Chondrocyte (in vitro differentiated cells): ENCODE measurements at regions not wholly inside any gene's neighbourhood (a gene's known extent, or its start where the extent isn't known, plus 50 kb on each side); places are given as distances from the start of the nearest gene placed in this dataset.

Experiments
- DNase-seq: peaks from one replicate; pipeline ENCODE4 v3.0.0; 2021; ENCODE audit warnings: mixed read lengths, low spot score
- H3K27ac Mint-ChIP-seq: one replicate; pipeline ENCODE4 v1.8.0; 2021; ENCODE audit warnings: mild to moderate bottlenecking, moderate library complexity, mixed read lengths; ENCODE audit not compliant: unreplicated experiment
- H3K27me3 Mint-ChIP-seq: 2 replicates; pipeline ENCODE4 v1.8.0; 2021; ENCODE audit warnings: low read depth, mixed read lengths
- H3K36me3 Mint-ChIP-seq: 2 replicates; pipeline ENCODE4 v1.8.0; 2021; ENCODE audit warnings: low read depth, mixed read lengths
- H3K4me1 Mint-ChIP-seq: 2 replicates; pipeline ENCODE4 v1.8.0; 2021; ENCODE audit warnings: low read depth, mild to moderate bottlenecking, mixed read lengths
- H3K4me3 Mint-ChIP-seq: one replicate; pipeline ENCODE4 v1.8.0; 2021; ENCODE audit warnings: mild to moderate bottlenecking, moderate library complexity, mixed read lengths; ENCODE audit not compliant: unreplicated experiment
- H3K9me3 Mint-ChIP-seq: 2 replicates; pipeline ENCODE4 v1.8.0; 2021; ENCODE audit warnings: low read depth, mixed read lengths
- TF ChIP-seq, protein P1 (sequence below): fragments of 200-600 bp; sonication (generic); IDR thresholded peaks from 2 replicates; pipeline ENCODE4 v1.5.0; 2021; ENCODE audit warnings: antibody characterized with exemption, mild to moderate bottlenecking, moderate library complexity

DNA sequence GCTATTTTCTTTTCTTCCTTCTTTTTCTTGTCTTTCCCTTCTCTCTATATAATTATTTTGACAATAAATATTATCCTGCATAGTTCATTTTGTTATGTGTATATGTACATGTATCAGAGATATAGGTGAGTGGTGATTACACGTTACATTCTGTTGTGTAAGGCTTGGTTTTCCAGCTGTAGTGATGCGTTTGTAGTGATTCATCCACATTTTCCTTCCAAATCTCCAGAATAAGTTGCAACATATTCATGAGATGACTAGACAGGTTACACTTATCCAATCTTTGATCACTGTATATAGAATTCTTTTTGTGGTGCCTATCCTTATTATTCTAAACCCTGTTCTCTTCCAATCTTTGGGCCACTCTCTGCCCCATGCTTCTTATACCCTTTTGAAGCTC is 540.2 kb downstream of the GBA3 start:
- Mint-ChIP-seq H3K36me3 (no peaks in the 10 kb centered on the region), H3K9me3 (no peaks in the 10 kb centered on the region), H3K27ac (no peak overlapping the region), H3K27me3 (peaks cover 6% of the 10 kb centered on the region), H3K4me1 (no peaks in the 10 kb centered on the region), H3K4me3 (no peak overlapping the region)
- TF ChIP-seq, protein P1, sequence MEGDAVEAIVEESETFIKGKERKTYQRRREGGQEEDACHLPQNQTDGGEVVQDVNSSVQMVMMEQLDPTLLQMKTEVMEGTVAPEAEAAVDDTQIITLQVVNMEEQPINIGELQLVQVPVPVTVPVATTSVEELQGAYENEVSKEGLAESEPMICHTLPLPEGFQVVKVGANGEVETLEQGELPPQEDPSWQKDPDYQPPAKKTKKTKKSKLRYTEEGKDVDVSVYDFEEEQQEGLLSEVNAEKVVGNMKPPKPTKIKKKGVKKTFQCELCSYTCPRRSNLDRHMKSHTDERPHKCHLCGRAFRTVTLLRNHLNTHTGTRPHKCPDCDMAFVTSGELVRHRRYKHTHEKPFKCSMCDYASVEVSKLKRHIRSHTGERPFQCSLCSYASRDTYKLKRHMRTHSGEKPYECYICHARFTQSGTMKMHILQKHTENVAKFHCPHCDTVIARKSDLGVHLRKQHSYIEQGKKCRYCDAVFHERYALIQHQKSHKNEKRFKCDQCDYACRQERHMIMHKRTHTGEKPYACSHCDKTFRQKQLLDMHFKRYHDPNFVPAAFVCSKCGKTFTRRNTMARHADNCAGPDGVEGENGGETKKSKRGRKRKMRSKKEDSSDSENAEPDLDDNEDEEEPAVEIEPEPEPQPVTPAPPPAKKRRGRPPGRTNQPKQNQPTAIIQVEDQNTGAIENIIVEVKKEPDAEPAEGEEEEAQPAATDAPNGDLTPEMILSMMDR = no peak
- no peak for DNase-seq

DNA sequence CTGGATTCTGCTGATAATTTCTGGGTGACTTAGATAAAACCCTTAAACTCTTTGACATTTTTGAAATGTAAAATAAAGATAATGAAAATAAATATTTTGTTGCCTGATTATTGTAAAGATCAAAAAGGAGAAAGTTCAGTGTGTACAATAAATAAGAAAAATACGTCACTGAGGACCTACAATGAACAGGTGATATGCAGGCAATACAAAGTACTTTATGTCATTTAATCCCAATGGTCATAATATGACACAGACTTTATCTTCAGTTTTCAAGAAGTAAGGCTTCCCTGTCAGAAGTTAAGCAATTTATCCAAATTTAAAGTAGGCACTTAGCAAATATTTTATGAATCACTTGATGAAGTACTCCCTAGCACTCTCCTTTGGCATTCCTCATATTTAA is 532.8 kb downstream of the GBA3 start:
- TF ChIP-seq, protein P1 = no peak
- H3K27me3 Mint-ChIP-seq = peaks cover 6% of the 10 kb centered on the region
- H3K27ac Mint-ChIP-seq = no peak overlapping the region
- no peaks in the 10 kb centered on the region for H3K9me3 Mint-ChIP-seq
- no peak overlapping the region for H3K4me3 Mint-ChIP-seq
- no peaks in the 10 kb centered on the region for H3K36me3 Mint-ChIP-seq
- no peaks in the 10 kb centered on the region for H3K4me1 Mint-ChIP-seq
- no peak for DNase-seq

DNA sequence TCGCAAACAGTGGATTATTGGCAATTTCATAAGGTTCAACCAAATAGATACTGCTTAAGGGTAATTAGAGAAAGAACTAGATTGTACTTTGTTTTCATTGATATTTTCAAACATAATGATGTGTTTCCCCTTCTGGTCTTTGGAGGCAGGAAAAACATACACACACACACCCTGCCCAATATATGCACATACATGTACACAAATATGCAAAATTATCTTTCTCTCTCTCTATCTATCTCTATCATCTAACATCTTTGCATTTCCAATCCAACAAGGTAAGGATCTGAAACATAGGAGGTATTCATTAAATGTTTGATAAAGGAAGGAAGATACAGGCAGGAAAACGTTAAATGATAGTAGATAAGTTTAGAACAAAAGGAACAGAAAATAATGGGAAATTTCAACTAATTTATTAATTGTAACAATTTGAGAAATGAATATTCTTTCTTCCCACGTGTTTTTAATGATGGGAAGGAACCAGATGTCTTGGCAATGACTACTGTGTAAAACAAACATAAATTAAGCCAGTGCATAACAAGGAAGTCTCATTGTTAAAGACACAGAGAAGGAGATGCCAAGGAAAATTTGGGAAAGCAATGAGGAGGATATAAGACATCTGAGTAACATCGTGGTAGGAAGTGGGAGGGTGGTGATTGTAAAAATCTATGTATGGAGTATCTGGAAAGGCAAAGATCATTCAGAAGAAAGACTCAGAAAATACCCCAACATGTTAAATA is 532.1 kb downstream of the GBA3 start:
- TF ChIP-seq, protein P1 = no peak
- H3K4me3 Mint-ChIP-seq = no peak overlapping the region
- no peak overlapping the region for H3K27ac Mint-ChIP-seq
- peaks cover 6% of the 10 kb centered on the region for H3K27me3 Mint-ChIP-seq
- H3K4me1 Mint-ChIP-seq = no peaks in the 10 kb centered on the region
- no peaks in the 10 kb centered on the region for H3K36me3 Mint-ChIP-seq
- no peak for DNase-seq
- no peaks in the 10 kb centered on the region for H3K9me3 Mint-ChIP-seq

DNA sequence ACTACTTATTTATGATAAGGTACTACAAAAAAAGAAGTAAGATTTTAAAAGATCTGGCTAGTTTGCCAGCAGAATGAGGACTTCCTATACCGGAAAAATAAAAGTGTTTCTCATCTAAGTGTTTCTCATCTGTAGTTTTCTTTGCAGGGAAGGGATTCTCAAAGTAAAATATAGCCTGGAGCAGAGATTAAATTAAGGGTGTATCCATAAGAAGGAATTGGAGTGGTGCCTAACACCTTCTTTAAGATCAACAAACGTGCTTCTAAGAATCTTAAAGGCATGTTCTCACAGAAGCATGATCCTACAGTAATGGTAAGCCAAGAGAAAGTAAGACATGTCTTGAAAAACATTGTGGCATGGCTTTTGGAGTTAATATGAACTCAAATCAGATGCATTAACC is 528.2 kb downstream of the GBA3 start:
- Mint-ChIP-seq H3K36me3 (no peaks in the 10 kb centered on the region), H3K9me3 (no peaks in the 10 kb centered on the region), H3K4me3 (no peak overlapping the region), H3K27ac (no peak overlapping the region), H3K27me3 (peaks cover 6% of the 10 kb centered on the region), H3K4me1 (no peaks in the 10 kb centered on the region)
- TF ChIP-seq, protein P1 = no peak
- DNase-seq = no peak

DNA sequence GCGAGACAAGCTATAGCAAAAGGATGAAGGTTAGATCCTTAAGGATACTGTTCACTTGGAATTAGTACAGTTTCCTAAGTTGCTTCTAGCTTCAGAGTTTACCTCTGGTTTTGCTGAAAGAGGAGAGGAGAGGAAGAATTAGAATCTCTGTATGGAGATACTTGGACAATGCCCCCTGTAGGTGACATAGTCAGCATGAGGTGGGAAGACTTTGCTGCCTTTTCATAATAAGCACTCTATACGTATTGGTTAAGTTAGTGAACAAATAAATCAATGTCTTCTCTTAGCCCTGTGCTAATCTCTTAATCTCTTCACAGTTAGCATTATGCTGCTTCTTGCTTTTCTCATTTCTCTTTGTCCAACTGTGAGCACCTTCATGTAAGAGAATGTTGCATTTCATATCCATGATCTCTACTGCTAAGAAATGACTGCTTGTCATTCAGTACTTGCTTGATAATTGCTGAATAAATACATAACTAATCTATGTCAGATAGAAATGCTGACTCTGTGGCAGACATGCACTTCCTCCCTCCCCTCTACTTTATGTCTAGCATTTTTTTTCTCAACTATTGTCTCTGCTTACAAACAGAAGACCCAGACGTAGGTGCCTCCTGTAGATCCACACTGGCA is 527.2 kb downstream of the GBA3 start:
- no peaks in the 10 kb centered on the region for H3K4me1 Mint-ChIP-seq
- TF ChIP-seq, protein P1 = no peak
- H3K4me3 Mint-ChIP-seq = no peak overlapping the region
- no peaks in the 10 kb centered on the region for H3K9me3 Mint-ChIP-seq
- DNase-seq = no peak
- no peaks in the 10 kb centered on the region for H3K36me3 Mint-ChIP-seq
- H3K27ac Mint-ChIP-seq = no peak overlapping the region
- H3K27me3 Mint-ChIP-seq = peaks cover 3% of the 10 kb centered on the region
